HepG2 (cell line): ENCODE measurements at regions not wholly inside any gene's neighbourhood (a gene's known extent, or its start where the extent isn't known, plus 50 kb on each side); places are given as distances from the start of the nearest gene placed in this dataset.
A peak's percentile ranks its signal among the peaks of the same experiment; 100 is the strongest.

Experiments used
- DRAP1 ChIP-seq: IDR thresholded peaks from 2 replicates; pipeline ENCODE4 v1.6.1; 2016; ENCODE audit warnings: missing genetic modification reagents, missing compliant biosample characterization
- HBP1 ChIP-seq: IDR thresholded peaks from 2 replicates; pipeline ENCODE4 v1.6.1; 2016; ENCODE audit warnings: low read depth, control low read depth
- KDM2A ChIP-seq: sonication (generic); formaldehyde crosslinking; IDR thresholded peaks from 2 replicates; pipeline ENCODE4 v1.4.0; 2020; ENCODE audit warnings: low read depth, missing genetic modification reagents, borderline replicate concordance
- MEF2D ChIP-seq: sonication (generic); formaldehyde crosslinking; IDR thresholded peaks from 2 replicates; pipeline ENCODE4 v1.5.1; 2020; ENCODE audit warnings: mild to moderate bottlenecking, missing genetic modification reagents
- RAD21 ChIP-seq: fragments of 450-650 bp; formaldehyde crosslinking; IDR thresholded peaks from 2 replicates; pipeline ENCODE4 v1.5.0; 2020; ENCODE audit warnings: mild to moderate bottlenecking
- RXRB ChIP-seq: IDR thresholded peaks from 2 replicates; pipeline ENCODE4 v1.6.1; 2016; ENCODE audit warnings: borderline replicate concordance, missing genetic modification reagents, missing compliant biosample characterization
- SALL1 ChIP-seq: sonication (generic); formaldehyde crosslinking; IDR thresholded peaks from 2 replicates; pipeline ENCODE4 v1.8.0; 2022; ENCODE audit warnings: mild to moderate bottlenecking, missing genetic modification reagents
- STAG1 ChIP-seq: sonication (generic); formaldehyde crosslinking; IDR thresholded peaks from 2 replicates; pipeline ENCODE4 v1.4.0; 2020; ENCODE audit warnings: missing genetic modification reagents
- ZBTB38 ChIP-seq: sonication (generic); formaldehyde crosslinking; IDR thresholded peaks from 2 replicates; pipeline ENCODE4 v1.5.1; 2020; ENCODE audit warnings: mild to moderate bottlenecking, missing genetic modification reagents
- ZNF550 ChIP-seq: sonication (generic); formaldehyde crosslinking; IDR thresholded peaks from 2 replicates; pipeline ENCODE4 v1.4.0; 2020; ENCODE audit warnings: mild to moderate bottlenecking, missing genetic modification reagents, borderline replicate concordance
- ZNF572 ChIP-seq: sonication (generic); formaldehyde crosslinking; IDR thresholded peaks from 2 replicates; pipeline ENCODE4 v1.5.1; 2020; ENCODE audit warnings: mild to moderate bottlenecking, missing genetic modification reagents
- ZNF749 ChIP-seq: sonication (generic); formaldehyde crosslinking; IDR thresholded peaks from 2 replicates; pipeline ENCODE4 v1.8.0; 2022; ENCODE audit warnings: mild to moderate bottlenecking, missing genetic modification reagents, moderate library complexity, borderline replicate concordance
- ZNF883 ChIP-seq: sonication (generic); formaldehyde crosslinking; IDR thresholded peaks from 2 replicates; pipeline ENCODE4 v1.5.1; 2020; ENCODE audit warnings: mild to moderate bottlenecking, missing genetic modification reagents; ENCODE audit errors: not compliant biosample characterization
- TF ChIP-seq, protein P1 (sequence below): sonication (generic); formaldehyde crosslinking; IDR thresholded peaks from 2 replicates; pipeline ENCODE4 v1.4.0; 2020; ENCODE audit warnings: missing genetic modification reagents

GRCh38 chr17:43338886-43339516, 59.8 kb upstream of the ARL4D start (continued):
- TF ChIP-seq, protein P1, sequence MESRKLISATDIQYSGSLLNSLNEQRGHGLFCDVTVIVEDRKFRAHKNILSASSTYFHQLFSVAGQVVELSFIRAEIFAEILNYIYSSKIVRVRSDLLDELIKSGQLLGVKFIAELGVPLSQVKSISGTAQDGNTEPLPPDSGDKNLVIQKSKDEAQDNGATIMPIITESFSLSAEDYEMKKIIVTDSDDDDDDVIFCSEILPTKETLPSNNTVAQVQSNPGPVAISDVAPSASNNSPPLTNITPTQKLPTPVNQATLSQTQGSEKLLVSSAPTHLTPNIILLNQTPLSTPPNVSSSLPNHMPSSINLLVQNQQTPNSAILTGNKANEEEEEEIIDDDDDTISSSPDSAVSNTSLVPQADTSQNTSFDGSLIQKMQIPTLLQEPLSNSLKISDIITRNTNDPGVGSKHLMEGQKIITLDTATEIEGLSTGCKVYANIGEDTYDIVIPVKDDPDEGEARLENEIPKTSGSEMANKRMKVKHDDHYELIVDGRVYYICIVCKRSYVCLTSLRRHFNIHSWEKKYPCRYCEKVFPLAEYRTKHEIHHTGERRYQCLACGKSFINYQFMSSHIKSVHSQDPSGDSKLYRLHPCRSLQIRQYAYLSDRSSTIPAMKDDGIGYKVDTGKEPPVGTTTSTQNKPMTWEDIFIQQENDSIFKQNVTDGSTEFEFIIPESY (CRISPR knock-in tag), result peak; percentile 67; the same call in 1 of the 2 replicates
- TF ChIP-seq RXRB (0 out of 2 replicates have a peak, but pooled peaks have one; percentile 13), ZNF749 (CRISPR knock-in tag) (0 out of 2 replicates have a peak, but pooled peaks have one; percentile 31), HBP1 (no peak), ZNF572 (CRISPR knock-in tag) (no peak), SALL1 (CRISPR knock-in tag) (peak; percentile 16; the same call in 1 of the 2 replicates), RAD21 (CRISPR knock-in tag) (peak; percentile 67; the same call in 1 of the 2 replicates), KDM2A (CRISPR knock-in tag) (0 out of 2 replicates have a peak, but pooled peaks have one; percentile 24), MEF2D (CRISPR knock-in tag) (no peak), STAG1 (CRISPR knock-in tag) (peak; percentile 78), DRAP1 (no peak), ZNF883 (CRISPR knock-in tag) (no peak), ZNF550 (CRISPR knock-in tag) (no peak), ZBTB38 (CRISPR knock-in tag) (0 out of 2 replicates have a peak, but pooled peaks have one; percentile 52)
